ENCODE measurements at regions not wholly inside any gene's neighbourhood (a gene's known extent, or its start where the extent isn't known, plus 50 kb on each side); places are given as distances from the start of the nearest gene placed in this dataset.

GRCh38 chr22:44401783-44402110, 89.0 kb upstream of the SHISAL1 start:
- POLR2A ChIA-PET = no interaction called here

GRCh38 chr22:44400763-44401060, 88.0 kb upstream of the SHISAL1 start:
- TF ChIP-seq CTCF (IDR thresholded peaks at IDR 0.05; ENCODE audit: control extremely low read depth, extremely low read depth, low read depth, missing control alignments) = no peak
- POLR2A ChIA-PET = no interaction called here
- DNase-seq (ENCODE audit: extremely low spot score) = no peak
- CTCF ChIA-PET = interaction anchor here (1.7 kb wide), 1 partner anchor 9 kb away, joined by 5 read pairs; no protein-coding TSS in a partner anchor

More at GRCh38 chr22:44401783-44402110, 89.0 kb upstream of the SHISAL1 start:
- TF ChIP-seq CTCF (IDR thresholded peaks at IDR 0.05; ENCODE audit: control extremely low read depth, extremely low read depth, low read depth, missing control alignments) = no peak
- CTCF ChIA-PET = interaction anchor here (1.7 kb wide), 1 partner anchor 8 kb away, joined by 5 read pairs; no protein-coding TSS in a partner anchor
- DNase-seq (ENCODE audit: extremely low spot score) = no peak

GRCh38 chr22:44399906-44400762, 87.4 kb upstream of the SHISAL1 start:
- TF ChIP-seq CTCF (IDR thresholded peaks at IDR 0.05; ENCODE audit: control extremely low read depth, extremely low read depth, low read depth, missing control alignments) = no peak
- no peak for DNase-seq (ENCODE audit: extremely low spot score)
- ChIA-PET CTCF (interaction anchor here (1.7 kb wide), 1 partner anchor 10 kb away, joined by 5 read pairs; no protein-coding TSS in a partner anchor), POLR2A (no interaction called here)

GRCh38 chr22:44398856-44399837, 86.4 kb upstream of the SHISAL1 start:
- DNase-seq (ENCODE audit: extremely low spot score) = no peak
- TF ChIP-seq CTCF (IDR thresholded peaks at IDR 0.05; ENCODE audit: control extremely low read depth, extremely low read depth, low read depth, missing control alignments) = no peak
- ChIA-PET POLR2A (no interaction called here), CTCF (no interaction called here)

DNA sequence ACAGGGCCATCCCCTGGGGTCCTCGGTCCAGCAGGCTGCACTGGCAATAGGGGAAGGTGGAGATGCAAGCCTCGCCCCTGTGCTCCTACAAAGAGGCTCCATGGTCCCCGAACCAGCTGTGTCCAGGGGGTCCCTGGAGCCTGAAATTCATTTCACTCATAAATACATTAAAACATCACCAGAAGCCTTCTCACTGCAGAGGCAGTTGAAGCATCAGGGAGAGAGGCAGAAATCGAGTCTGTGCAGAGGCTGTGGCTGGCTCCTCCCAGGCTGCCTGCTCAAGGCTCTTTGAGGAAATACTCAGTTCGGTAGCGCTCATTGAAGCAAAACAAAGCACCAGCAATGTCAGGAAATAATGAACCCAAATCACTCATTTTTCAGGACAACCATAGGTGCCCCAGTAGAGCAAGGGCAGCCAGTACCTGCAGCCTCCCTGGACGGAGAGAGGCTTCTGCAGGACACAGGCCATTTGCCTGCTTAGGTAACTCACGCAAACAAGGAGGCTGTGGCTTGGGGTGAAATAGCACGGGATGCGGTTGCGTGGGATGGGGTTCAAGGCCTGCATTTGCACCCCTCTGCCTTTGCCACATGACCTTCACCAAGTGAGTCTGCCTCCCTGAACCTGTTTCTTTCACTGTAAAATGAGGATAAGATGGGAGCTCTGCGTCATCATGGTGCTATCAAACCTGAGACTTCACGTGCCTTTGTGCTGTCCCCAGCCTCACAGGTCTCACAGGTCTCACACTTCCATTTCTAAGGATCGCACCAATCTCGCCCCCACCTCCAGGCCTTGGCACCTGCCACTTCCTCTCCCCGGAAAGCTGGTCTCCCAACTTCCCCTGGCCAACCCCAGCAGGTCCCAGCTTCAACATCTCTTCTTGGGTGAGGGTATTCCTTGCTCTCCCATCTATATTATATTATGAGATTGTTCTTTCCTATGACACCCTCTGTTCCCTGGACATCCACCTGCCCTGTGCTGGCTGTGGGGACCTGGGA, 84.3 kb upstream of the SHISAL1 start:
- CTCF ChIA-PET = no interaction called here
- POLR2A ChIA-PET = no interaction called here
- no peak for DNase-seq (ENCODE audit: extremely low spot score)
- TF ChIP-seq CTCF (IDR thresholded peaks at IDR 0.05; ENCODE audit: control extremely low read depth, extremely low read depth, low read depth, missing control alignments) = no peak

Measured in GM10248 (cell line).